ENCODE measurements at regions not wholly inside any gene's neighbourhood (a gene's known extent, or its start where the extent isn't known, plus 50 kb on each side); places are given as distances from the start of the nearest gene placed in this dataset.

- H3K9ac ChIP-seq (replicated peaks; ENCODE audit: extremely low read depth, insufficient read depth, low read length): no peak overlapping the region
- no TSS peak for BruUV-seq (replicated peaks)
- no peaks in the 10 kb centered on the region for H3K27me3 ChIP-seq (ENCODE audit: control insufficient read depth in 2 of 2, insufficient read depth in 2 of 2, low read length in 2 of 2)
- FAIRE-seq (no peak), DNase-seq (ENCODE audit: low read depth, low spot score) (no peak)
- no peak overlapping the region for H3K27ac ChIP-seq (ENCODE audit: insufficient read depth, low read depth, low read length)
- dilution Hi-C loops (cut with MboI; ENCODE audit: extremely low pct_ligation_motif_present, low sequenced_read_pairs) (no loop called here), intact Hi-C loops (cut with micrococcal nuclease) (no loop called here)
- no peak overlapping the region for H2AFZ ChIP-seq (ENCODE audit: low read depth, low read length)
- H3K36me3 ChIP-seq (ENCODE audit: control insufficient read depth in 2 of 2, extremely low read depth in 1 of 2, insufficient read depth in 2 of 2, low read length in 2 of 2): no peaks in the 10 kb centered on the region
- POLR2A ChIA-PET: no interaction called here
- no peak overlapping the region for H3K4me3 ChIP-seq (replicated peaks in 1 of 3; ENCODE audit: insufficient read depth in 1 of 3, low read depth in 1 of 3, low read length in 3 of 3)
- no peaks in the 10 kb centered on the region for H3K4me1 ChIP-seq (ENCODE audit: control insufficient read depth, extremely low read depth, insufficient read depth, low read length)
- no peaks in the 10 kb centered on the region for H3K79me2 ChIP-seq (ENCODE audit: control insufficient read depth, insufficient read depth, low read length)
- H4K20me1 ChIP-seq (replicated peaks; ENCODE audit: control insufficient read depth, extremely low read depth, insufficient read depth, low read length): no peaks in the 10 kb centered on the region
- TF ChIP-seq JUN (IDR thresholded peaks at IDR 0.05; ENCODE audit: borderline replicate concordance, insufficient read depth, insufficient read length, low read depth): no peak
- TF ChIP-seq FOS (IDR thresholded peaks at IDR 0.05; ENCODE audit: borderline replicate concordance, insufficient read depth, low read length): no peak
- no peak for TF ChIP-seq MAX (IDR thresholded peaks at IDR 0.05; ENCODE audit: insufficient read depth, insufficient read length)
- no peak for TF ChIP-seq EZH2 (IDR thresholded peaks at IDR 0.05; ENCODE audit: borderline replicate concordance, low read depth, low read length, severe bottlenecking)
- no peak for TF ChIP-seq CTCF (IDR thresholded peaks at IDR 0.05; ENCODE audit: extremely low read depth in 1 of 2, insufficient read depth in 1 of 2, low read depth in 1 of 2, low read length in 2 of 2)
- TF ChIP-seq GATA2 (IDR thresholded peaks at IDR 0.05; ENCODE audit: insufficient read depth, insufficient read length, low read depth, low read length): no peak
- no peak for TF ChIP-seq POLR2A (IDR thresholded peaks at IDR 0.05; ENCODE audit: low read depth, low read length)
- TF ChIP-seq POLR2AphosphoS5 (IDR thresholded peaks at IDR 0.05; ENCODE audit: insufficient read depth, low read depth, low read length): no peak
- no peak for TF ChIP-seq MYC (IDR thresholded peaks at IDR 0.05; ENCODE audit: low read depth, low read length)
- no peak overlapping the region for H3K4me2 ChIP-seq (ENCODE audit: insufficient read depth, low read length)
- H3K9me1 ChIP-seq (replicated peaks; ENCODE audit: control insufficient read depth, extremely low read depth, insufficient read depth, low read length): no peaks in the 10 kb centered on the region
- CTCF ChIA-PET: no interaction called here
- H3K9me3 ChIP-seq (replicated peaks; ENCODE audit: control insufficient read depth, insufficient read depth, low read length): peaks cover 4% of the 10 kb centered on the region
These were observed 632.7 kb upstream of the SUCLG2 start for GRCh38 chr3:68287101-68287500.

Measured in endothelial cell of umbilical vein (primary cell).